Heart right ventricle (tissue), 16 donors: ENCODE measurements at regions not wholly inside any gene's neighbourhood (a gene's known extent, or its start where the extent isn't known, plus 50 kb on each side); places are given as distances from the start of the nearest gene placed in this dataset.

Experiments
- ATAC-seq, 8 donors: fragments of 200-7000 bp; cut with Tn5 transposase; one replicate each; pipeline ENCODE4 v1.9.1; 2020; ENCODE audit warnings: mild to moderate bottlenecking in 8 of 8, moderate library complexity in 8 of 8, moderate number of reproducible peaks in 1 of 8
- DNase-seq, 2 donors: peaks; one replicate each; pipeline ENCODE4 v3.0.0-alpha.2; 2020
- H3K27ac ChIP-seq, 10 donors: fragments of 200-600 bp; sonication (generic) in 2 of 10; one replicate each; pipeline versions ENCODE4 v1.5.0 to v1.8.0; 2020 to 2022; ENCODE audit warnings: mild to moderate bottlenecking in 3 of 10
- H3K27me3 ChIP-seq, 7 donors: fragments of 200-600 bp; one replicate each; pipeline ENCODE4 v1.8.0; 2021 to 2022; ENCODE audit warnings: mild to moderate bottlenecking in 2 of 7
- H3K36me3 ChIP-seq, 9 donors: fragments of 200-600 bp; sonication (generic) in 1 of 9; one replicate each; pipeline versions ENCODE4 v1.5.0 to v1.8.0; 2020 to 2022; ENCODE audit warnings: mild to moderate bottlenecking in 2 of 9
- H3K4me1 ChIP-seq, 9 donors: fragments of 200-600 bp; sonication (generic) in 1 of 9; one replicate each; pipeline versions ENCODE4 v1.5.0 to v1.8.0; 2020 to 2022; ENCODE audit warnings: mild to moderate bottlenecking in 4 of 9
- H3K4me3 ChIP-seq, 10 donors: fragments of 200-600 bp; sonication (generic) in 2 of 10; one replicate each; pipeline versions ENCODE4 v1.5.0 to v1.8.0; 2020 to 2022; ENCODE audit warnings: mild to moderate bottlenecking in 7 of 10, moderate library complexity in 2 of 10
- H3K9me3 ChIP-seq, 11 donors: fragments of 200-600 bp in 10 of 11; sonication (generic) in 2 of 11; one replicate each; pipeline versions ENCODE4 v1.5.0 to v1.8.0; 2013 to 2022; ENCODE audit warnings: mild to moderate bottlenecking in 2 of 11, control low read depth in 1 of 11, moderate library complexity in 1 of 11
- CTCF ChIP-seq, 9 donors: fragments of 200-600 bp; sonication (generic) in 2 of 9; IDR thresholded peaks; one replicate each; pipeline versions ENCODE4 v1.5.0 to v1.8.0; 2021 to 2022; ENCODE audit warnings: antibody characterized with exemption in 9 of 9, mild to moderate bottlenecking in 5 of 9, moderate library complexity in 1 of 9
- WGBS, 2 donors: extraction: QIAGEN DNeasy Blood & Tissue Kit; methylation state at CpG; one replicate each; pipeline ENCODE4 v1.1.7; 2013; ENCODE audit warnings: inconsistent platforms in 1 of 2; 5-methylcytosine and 5-hydroxymethylcytosine counted together
- intact Hi-C, 10 donors: fragments of 100-400 bp; cut with DNase I; formaldehyde crosslinking; loops; one replicate each; pipeline versions ENCODE4 v1.11.1 to v1.14.2; 2022
- donor health status: Arrhythmogenic right ventricular cardiomyopathy.
- donor health status: ischemic (EF 13 %, LVEDD 7.1; RV severe dilation, severe dysfunction).
- donor health status: healthy with polysubstance abuse.
- donor health status: DM: no; HTN: yes; CAD: no.
- donor health status: DM: no; HTN: no; CAD: no.
- donor health status: ischemic (EF 25% LVEDD 6.9; RV normal size, moderate dysfunction).
- donor health status: ischemic (EF 25% LVEDD 5.7; RV mildly dilated, moderate dysfunction).
- donor health status: healthy.
- donor health status: DM: yes; HTN: yes; CAD: no.
- donor health status: Ischemic cardiomyopathy.
- donor health status: ischemic (EF 35%, LVEDD 5.7; RV mildly dilated, moderate dysfunction).
- donor health status: nonischemic (EF 11% LVEDD 7.7; RV severe dilation, severe dysfunction).
- donor health status: DM: yes; HTN: yes; CAD: no.
- donor health status: PGD.
- donor health status: ischemic (EF 29% LVEDD 5.4; RV normal size, mild dysfunction).
- donor health status: nonischemic (EF 23%, LVEDD 6.1; RV moderate dilation, normal function).

GRCh38 chrX:42087960-42088359 lies 164.6 kb upstream of the CASK start:
- TF ChIP-seq CTCF (IDR thresholded peaks at IDR 0.05), result no peak
- intact Hi-C loops, result no loop called here
- DNase-seq, result no peak

GRCh38 chrX:42085836-42086235 lies 162.5 kb upstream of the CASK start:
- WGBS, 2 donors, result 57 to 61% methylated on average over 4 of the region's 4 CpGs
- no peak for DNase-seq
- no peak for TF ChIP-seq CTCF (IDR thresholded peaks at IDR 0.05)
- Histone ChIP-seq H3K4me1 (no peaks in the 10 kb centered on the region), H3K27me3 (peaks cover 0 to 32% (median 0%) of the 10 kb centered on the region in 7 donors), H3K36me3 (no peaks in the 10 kb centered on the region), H3K27ac (no peak overlapping the region), H3K9me3 (no peaks in the 10 kb centered on the region), H3K4me3 (no peak overlapping the region)
- ATAC-seq, result no peak
- intact Hi-C loops, result no loop called here

More at GRCh38 chrX:42087960-42088359, 164.6 kb upstream of the CASK start:
- no peaks in the 10 kb centered on the region for H3K36me3 ChIP-seq
- no peaks in the 10 kb centered on the region for H3K9me3 ChIP-seq
- ATAC-seq, result no peak
- H3K4me1 ChIP-seq, result no peaks in the 10 kb centered on the region
- H3K4me3 ChIP-seq, result no peak overlapping the region
- H3K27me3 ChIP-seq, result peaks cover 0 to 37% (median 0%) of the 10 kb centered on the region in 7 donors
- no peak overlapping the region for H3K27ac ChIP-seq

GRCh38 chrX:42079968-42080367 lies 156.6 kb upstream of the CASK start:
- no peaks in the 10 kb centered on the region for H3K36me3 ChIP-seq
- no peak overlapping the region for H3K27ac ChIP-seq
- DNase-seq (no peak), ATAC-seq (no peak)
- intact Hi-C loops, result no loop called here
- no peak overlapping the region for H3K4me3 ChIP-seq
- WGBS, 2 donors, result 90 to 95% methylated on average over 3 of the region's 3 CpGs
- peaks cover 0 to 31% (median 0%) of the 10 kb centered on the region in 7 donors for H3K27me3 ChIP-seq
- no peak for TF ChIP-seq CTCF (IDR thresholded peaks at IDR 0.05)
- H3K9me3 ChIP-seq, result no peaks in the 10 kb centered on the region
- H3K4me1 ChIP-seq, result no peaks in the 10 kb centered on the region

- Histone ChIP-seq H3K9me3 (no peaks in the 10 kb centered on the region), H3K36me3 (no peaks in the 10 kb centered on the region), H3K4me1 (no peaks in the 10 kb centered on the region), H3K27me3 (peaks cover 0 to 38% (median 0%) of the 10 kb centered on the region in 7 donors), H3K4me3 (no peak overlapping the region), H3K27ac (no peak overlapping the region)
- intact Hi-C loops, result no loop called here
- TF ChIP-seq CTCF (IDR thresholded peaks at IDR 0.05), result no peak
- ATAC-seq (no peak), DNase-seq (no peak)
- 67 to 86% methylated on average over 1 of the region's 1 CpG for WGBS, 2 donors
These were observed 154.3 kb upstream of the CASK start for GRCh38 chrX:42077675-42078074.

GRCh38 chrX:42075032-42075431 lies 151.7 kb upstream of the CASK start:
- intact Hi-C loops, result no loop called here
- H3K36me3 ChIP-seq, result no peaks in the 10 kb centered on the region
- no peak for DNase-seq
- H3K4me3 ChIP-seq, result no peak overlapping the region
- H3K9me3 ChIP-seq, result no peaks in the 10 kb centered on the region
- no peak for TF ChIP-seq CTCF (IDR thresholded peaks at IDR 0.05)
- ATAC-seq, result no peak
- no peaks in the 10 kb centered on the region for H3K4me1 ChIP-seq
- peaks cover 0 to 34% (median 0%) of the 10 kb centered on the region in 7 donors for H3K27me3 ChIP-seq
- 92 to 95% methylated on average over 8 of the region's 8 CpGs for whole genome bisulfite sequencing, 2 donors
- no peak overlapping the region for H3K27ac ChIP-seq
